ENCODE measurements at regions not wholly inside any gene's neighbourhood (a gene's known extent, or its start where the extent isn't known, plus 50 kb on each side); places are given as distances from the start of the nearest gene placed in this dataset.

DNA sequence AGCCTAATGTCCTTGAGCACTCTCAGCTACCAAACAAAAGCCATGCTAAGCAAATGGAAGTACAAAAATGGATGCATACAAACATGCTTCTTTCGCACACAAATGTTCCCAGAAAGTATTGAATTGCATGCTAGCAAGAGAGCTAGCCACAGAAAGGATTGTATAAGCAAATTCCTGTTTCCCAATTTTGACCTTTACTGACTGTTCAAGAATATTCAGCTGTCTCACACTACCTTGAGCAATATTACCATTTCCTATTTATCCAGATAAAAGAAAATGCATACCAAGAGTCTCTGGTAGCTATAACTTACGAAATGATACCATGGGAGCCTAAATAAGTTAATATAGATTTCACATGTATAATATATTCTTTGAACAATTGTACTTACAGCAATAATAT lies 264.6 kb downstream of the TMEM167A start (continued):
- TF ChIP-seq ZNF532 (CRISPR knock-in tag; IDR thresholded peaks at IDR 0.05; ENCODE audit: borderline replicate concordance) (no peak), ZNF671 (CRISPR knock-in tag; IDR thresholded peaks at IDR 0.05) (no peak), CBFB (CRISPR knock-in tag; IDR thresholded peaks at IDR 0.05; ENCODE audit: low read depth) (no peak), SMAD4 (CRISPR knock-in tag; IDR thresholded peaks at IDR 0.05) (no peak), ZNF416 (CRISPR knock-in tag; IDR thresholded peaks at IDR 0.05) (no peak)
- TF ChIP-seq, protein P1, sequence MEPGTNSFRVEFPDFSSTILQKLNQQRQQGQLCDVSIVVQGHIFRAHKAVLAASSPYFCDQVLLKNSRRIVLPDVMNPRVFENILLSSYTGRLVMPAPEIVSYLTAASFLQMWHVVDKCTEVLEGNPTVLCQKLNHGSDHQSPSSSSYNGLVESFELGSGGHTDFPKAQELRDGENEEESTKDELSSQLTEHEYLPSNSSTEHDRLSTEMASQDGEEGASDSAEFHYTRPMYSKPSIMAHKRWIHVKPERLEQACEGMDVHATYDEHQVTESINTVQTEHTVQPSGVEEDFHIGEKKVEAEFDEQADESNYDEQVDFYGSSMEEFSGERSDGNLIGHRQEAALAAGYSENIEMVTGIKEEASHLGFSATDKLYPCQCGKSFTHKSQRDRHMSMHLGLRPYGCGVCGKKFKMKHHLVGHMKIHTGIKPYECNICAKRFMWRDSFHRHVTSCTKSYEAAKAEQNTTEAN (CRISPR knock-in tag; IDR thresholded peaks at IDR 0.05) = no peak
- TF ChIP-seq, protein P2, sequence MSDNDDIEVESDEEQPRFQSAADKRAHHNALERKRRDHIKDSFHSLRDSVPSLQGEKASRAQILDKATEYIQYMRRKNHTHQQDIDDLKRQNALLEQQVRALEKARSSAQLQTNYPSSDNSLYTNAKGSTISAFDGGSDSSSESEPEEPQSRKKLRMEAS (CRISPR knock-in tag; IDR thresholded peaks at IDR 0.05) = no peak

DNA sequence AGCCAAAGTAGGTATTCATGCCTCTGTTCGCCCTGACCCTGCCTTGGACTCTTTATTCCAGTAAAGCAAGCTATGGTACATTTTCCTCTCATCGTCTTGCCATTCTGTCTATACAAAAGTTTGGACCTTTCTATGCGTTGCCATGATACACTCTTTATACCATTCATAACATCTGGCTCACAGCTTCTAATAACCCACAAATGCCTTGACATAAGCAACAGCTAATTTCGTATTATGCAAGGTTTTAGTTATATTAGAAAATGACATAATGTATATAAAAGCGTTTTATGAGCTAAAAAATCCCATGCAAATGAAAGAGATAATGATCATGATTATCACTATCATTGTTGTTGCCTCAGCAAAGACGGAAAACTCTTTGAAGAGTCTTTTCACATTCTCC lies 265.7 kb downstream of the TMEM167A start:
- Mint-ChIP-seq H3K4me1 (peaks cover 51% of the 10 kb centered on the region), H3K27me3 (ENCODE audit: low read depth) (no peaks in the 10 kb centered on the region), H3K4me3 (no peak overlapping the region), H3K36me3 (peaks cover 5% of the 10 kb centered on the region; the same call in 1 of the 2 replicates), H3K27ac (no peak overlapping the region), H3K9me3 (peaks cover 8% of the 10 kb centered on the region)
- ChIA-PET CTCF (no interaction called here), POLR2A (no interaction called here)
- no peak for ATAC-seq
- no peak for TF ChIP-seq FOXJ3 (CRISPR knock-in tag; IDR thresholded peaks at IDR 0.05; ENCODE audit: borderline replicate concordance)
- DNase-seq (ENCODE audit: low spot score) = no peak

DNA sequence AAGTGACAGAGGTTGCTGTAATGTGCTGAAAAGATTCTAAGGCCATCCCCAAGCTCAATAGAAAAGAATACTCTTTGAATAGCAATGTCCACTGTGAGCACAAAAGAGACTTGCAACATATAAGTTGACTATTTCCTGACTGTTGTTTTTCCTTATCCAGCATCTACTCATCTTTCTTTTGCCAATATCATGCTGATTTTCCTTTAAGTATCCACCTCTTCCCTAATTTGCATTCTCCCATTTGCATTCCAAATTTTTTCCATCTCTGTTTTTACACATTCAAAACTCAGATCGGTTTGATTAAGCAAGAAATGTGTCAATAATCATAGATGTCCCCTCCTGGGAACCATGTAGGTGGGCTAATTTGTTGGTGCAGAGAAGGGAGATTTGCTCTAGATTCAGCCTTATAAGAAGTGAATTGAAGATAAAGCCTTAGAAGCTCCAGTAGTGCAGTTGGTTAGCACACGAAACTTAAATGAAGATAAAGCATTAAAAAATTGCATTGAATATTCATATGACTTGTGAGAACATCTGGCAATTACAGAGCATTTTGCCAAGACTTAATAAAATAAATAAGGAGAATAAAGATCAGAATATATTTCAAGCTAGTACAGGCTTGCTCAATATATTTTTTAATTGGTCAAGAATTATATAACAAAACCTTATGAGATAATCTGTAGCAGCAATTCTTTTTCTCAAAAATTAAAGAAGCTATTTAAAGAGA lies 267.6 kb downstream of the TMEM167A start:
- Mint-ChIP-seq H3K9me3 (peaks cover 13% of the 10 kb centered on the region), H3K36me3 (peaks cover 9% of the 10 kb centered on the region), H3K4me1 (peaks cover 44% of the 10 kb centered on the region), H3K27ac (no peak overlapping the region; the same call in 1 of the 2 replicates), H3K27me3 (ENCODE audit: low read depth) (no peaks in the 10 kb centered on the region), H3K4me3 (no peak overlapping the region)
- DNase-seq (ENCODE audit: low spot score) (no peak), ATAC-seq (no peak)
- ChIA-PET CTCF (interaction anchor here (0.9 kb wide), 1 partner anchor 15 kb away, joined by 3 read pairs; no protein-coding TSS in a partner anchor), POLR2A (interaction anchor here (0.6 kb wide), 1 partner anchor 526 kb away, joined by 3 read pairs; no protein-coding TSS in a partner anchor)
- no peak for TF ChIP-seq RORB (CRISPR knock-in tag; IDR thresholded peaks at IDR 0.05)
- TF ChIP-seq TP53 (CRISPR knock-in tag; IDR thresholded peaks at IDR 0.05) = no peak
- TF ChIP-seq ATF2 (CRISPR knock-in tag; IDR thresholded peaks at IDR 0.05; ENCODE audit: borderline replicate concordance, low read depth) = no peak
- TF ChIP-seq FOXP1 (CRISPR knock-in tag; IDR thresholded peaks at IDR 0.05; ENCODE audit: borderline replicate concordance) = no peak
- no peak for TF ChIP-seq SMAD3 (CRISPR knock-in tag; IDR thresholded peaks at IDR 0.05; ENCODE audit: borderline replicate concordance)
- no peak for TF ChIP-seq GRHL2 (CRISPR knock-in tag; IDR thresholded peaks at IDR 0.05; ENCODE audit: insufficient replicate concordance, severe bottlenecking)
- TF ChIP-seq TCF7 (CRISPR knock-in tag; IDR thresholded peaks at IDR 0.05; ENCODE audit: low read depth) = no peak
- TF ChIP-seq, protein P3, sequence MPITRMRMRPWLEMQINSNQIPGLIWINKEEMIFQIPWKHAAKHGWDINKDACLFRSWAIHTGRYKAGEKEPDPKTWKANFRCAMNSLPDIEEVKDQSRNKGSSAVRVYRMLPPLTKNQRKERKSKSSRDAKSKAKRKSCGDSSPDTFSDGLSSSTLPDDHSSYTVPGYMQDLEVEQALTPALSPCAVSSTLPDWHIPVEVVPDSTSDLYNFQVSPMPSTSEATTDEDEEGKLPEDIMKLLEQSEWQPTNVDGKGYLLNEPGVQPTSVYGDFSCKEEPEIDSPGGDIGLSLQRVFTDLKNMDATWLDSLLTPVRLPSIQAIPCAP (CRISPR knock-in tag; IDR thresholded peaks at IDR 0.05) = no peak
- no peak for TF ChIP-seq SP1 (CRISPR knock-in tag; conservative IDR thresholded peaks at IDR 0.05)
- no peak for TF ChIP-seq NR3C1 (CRISPR knock-in tag; conservative IDR thresholded peaks at IDR 0.05; ENCODE audit: low read depth)
- no peak for TF ChIP-seq ZNF317 (CRISPR knock-in tag; IDR thresholded peaks at IDR 0.05; ENCODE audit: borderline replicate concordance, low read depth)
- no peak for TF ChIP-seq MXD4 (CRISPR knock-in tag; IDR thresholded peaks at IDR 0.05; ENCODE audit: borderline replicate concordance)
- TF ChIP-seq ZNF671 (CRISPR knock-in tag; IDR thresholded peaks at IDR 0.05) = no peak
- no peak for TF ChIP-seq OVOL2 (CRISPR knock-in tag; IDR thresholded peaks at IDR 0.05; ENCODE audit: borderline replicate concordance)
- TF ChIP-seq NFE2L1 (CRISPR knock-in tag; IDR thresholded peaks at IDR 0.05) = no peak
- no peak for TF ChIP-seq GTF2I (CRISPR knock-in tag; conservative IDR thresholded peaks at IDR 0.05)
